ENCODE measurements at regions not wholly inside any gene's neighbourhood (a gene's known extent, or its start where the extent isn't known, plus 50 kb on each side); places are given as distances from the start of the nearest gene placed in this dataset.

DNA sequence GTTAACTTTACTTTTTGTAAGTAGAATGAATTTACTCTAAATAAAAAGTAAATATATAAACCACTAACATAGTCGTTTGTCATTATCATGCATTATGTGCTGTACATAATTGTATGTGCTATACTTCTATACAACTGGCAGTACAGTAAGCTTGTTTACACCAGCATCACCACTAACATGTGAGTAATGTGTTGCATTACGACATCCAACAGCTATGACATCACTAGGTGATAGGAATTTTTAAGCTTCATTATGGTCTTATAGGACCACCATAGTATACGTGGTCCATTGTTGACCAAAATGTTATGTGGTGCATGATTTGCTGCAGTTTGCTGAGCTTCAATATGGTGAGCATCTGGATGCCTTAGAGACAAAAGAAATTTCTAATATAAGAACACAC, 819.1 kb upstream of the GRAMD2B start:
- TF ChIP-seq, protein P1, sequence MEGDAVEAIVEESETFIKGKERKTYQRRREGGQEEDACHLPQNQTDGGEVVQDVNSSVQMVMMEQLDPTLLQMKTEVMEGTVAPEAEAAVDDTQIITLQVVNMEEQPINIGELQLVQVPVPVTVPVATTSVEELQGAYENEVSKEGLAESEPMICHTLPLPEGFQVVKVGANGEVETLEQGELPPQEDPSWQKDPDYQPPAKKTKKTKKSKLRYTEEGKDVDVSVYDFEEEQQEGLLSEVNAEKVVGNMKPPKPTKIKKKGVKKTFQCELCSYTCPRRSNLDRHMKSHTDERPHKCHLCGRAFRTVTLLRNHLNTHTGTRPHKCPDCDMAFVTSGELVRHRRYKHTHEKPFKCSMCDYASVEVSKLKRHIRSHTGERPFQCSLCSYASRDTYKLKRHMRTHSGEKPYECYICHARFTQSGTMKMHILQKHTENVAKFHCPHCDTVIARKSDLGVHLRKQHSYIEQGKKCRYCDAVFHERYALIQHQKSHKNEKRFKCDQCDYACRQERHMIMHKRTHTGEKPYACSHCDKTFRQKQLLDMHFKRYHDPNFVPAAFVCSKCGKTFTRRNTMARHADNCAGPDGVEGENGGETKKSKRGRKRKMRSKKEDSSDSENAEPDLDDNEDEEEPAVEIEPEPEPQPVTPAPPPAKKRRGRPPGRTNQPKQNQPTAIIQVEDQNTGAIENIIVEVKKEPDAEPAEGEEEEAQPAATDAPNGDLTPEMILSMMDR (IDR thresholded peaks at IDR 0.05): no peak
- no peak for ATAC-seq (ENCODE audit: low FRiP score)
- DNase-seq (ENCODE audit: low spot score): no peak

DNA sequence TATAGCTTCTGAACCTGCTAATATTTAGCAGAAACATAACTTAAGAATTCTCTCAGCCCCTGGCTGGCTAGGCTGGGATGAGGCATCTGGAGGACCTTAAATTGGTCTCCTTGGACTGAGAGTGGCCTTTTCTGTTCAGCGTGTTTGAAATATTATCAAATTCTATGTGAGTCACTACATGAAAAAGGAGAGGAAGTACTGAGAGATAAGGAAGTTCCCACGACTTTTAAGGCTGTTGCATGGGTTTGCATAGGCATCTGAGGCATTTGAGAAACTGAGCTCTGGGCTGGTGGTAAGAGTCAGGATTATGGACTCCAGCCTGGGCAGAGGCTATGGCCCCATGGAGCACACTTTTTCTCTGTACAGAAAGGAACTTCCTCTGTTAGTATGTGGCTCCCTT, 816.2 kb upstream of the GRAMD2B start:
- ATAC-seq (ENCODE audit: low FRiP score) (no peak), DNase-seq (ENCODE audit: low spot score) (no peak)
- TF ChIP-seq, protein P1 (IDR thresholded peaks at IDR 0.05): no peak

DNA sequence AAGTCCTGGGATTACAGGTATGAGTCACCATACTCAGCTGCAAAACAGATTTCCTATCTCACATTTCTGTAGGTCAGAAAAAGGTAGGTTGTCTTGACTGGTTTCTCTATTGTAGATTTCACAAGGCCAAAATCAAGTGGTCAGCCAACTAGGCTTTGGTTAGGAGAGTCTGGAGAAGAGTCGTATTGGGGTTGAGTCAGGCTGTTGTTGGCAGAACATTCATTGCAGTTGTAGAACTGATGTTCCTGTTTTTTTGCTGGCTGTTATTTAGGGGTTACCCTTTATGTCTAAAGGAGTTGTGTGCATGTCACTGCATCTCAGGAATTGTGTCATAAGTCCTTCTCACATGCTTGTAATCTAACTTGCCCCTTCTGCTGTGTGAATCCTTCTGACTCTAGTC, 814.2 kb upstream of the GRAMD2B start:
- ATAC-seq (ENCODE audit: low FRiP score): no peak
- no peak for DNase-seq (ENCODE audit: low spot score)
- TF ChIP-seq, protein P1 (IDR thresholded peaks at IDR 0.05): no peak

DNA sequence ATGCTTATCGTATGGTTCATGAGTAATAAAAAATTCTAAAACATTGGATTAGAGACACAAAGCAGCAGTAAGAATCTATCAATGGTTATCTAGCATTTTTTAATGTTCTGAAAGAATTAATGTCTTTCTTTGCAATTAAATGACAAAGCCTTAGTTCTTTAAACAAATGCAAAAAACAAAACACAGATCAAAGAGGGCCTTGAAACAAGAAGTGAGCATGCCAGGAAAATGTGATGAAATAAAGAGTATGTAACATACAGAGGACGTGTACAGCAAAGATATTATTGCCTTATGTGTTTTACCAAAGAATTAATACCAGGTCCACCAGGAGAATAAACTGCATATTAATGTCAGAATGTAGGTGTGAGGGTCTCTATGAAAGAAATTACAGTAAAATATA, 812.3 kb upstream of the GRAMD2B start:
- DNase-seq (ENCODE audit: low spot score) (no peak), ATAC-seq (ENCODE audit: low FRiP score) (no peak)
- TF ChIP-seq, protein P1 (IDR thresholded peaks at IDR 0.05): no peak

DNA sequence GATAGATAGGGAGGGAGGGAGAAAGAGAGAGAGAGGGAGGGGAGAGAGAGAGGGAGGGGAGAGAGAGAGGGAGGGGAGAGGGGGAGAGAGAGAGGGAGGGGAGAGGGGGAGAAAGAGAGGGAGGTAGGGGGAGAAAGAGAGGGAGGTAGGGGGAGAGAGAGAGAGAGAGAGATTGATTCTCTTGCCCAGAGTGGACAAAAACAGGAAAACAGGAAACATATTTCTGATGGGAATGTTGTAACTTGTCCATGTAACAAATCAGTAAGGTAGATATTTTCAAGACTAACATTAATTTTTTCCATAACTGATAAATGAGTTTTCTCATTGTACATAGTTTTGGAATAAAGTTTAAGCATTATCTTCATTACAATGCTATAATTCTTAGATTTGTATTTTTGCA, 811.7 kb upstream of the GRAMD2B start:
- TF ChIP-seq, protein P1 (IDR thresholded peaks at IDR 0.05): no peak
- no peak for ATAC-seq (ENCODE audit: low FRiP score)
- no peak for DNase-seq (ENCODE audit: low spot score)

DNA sequence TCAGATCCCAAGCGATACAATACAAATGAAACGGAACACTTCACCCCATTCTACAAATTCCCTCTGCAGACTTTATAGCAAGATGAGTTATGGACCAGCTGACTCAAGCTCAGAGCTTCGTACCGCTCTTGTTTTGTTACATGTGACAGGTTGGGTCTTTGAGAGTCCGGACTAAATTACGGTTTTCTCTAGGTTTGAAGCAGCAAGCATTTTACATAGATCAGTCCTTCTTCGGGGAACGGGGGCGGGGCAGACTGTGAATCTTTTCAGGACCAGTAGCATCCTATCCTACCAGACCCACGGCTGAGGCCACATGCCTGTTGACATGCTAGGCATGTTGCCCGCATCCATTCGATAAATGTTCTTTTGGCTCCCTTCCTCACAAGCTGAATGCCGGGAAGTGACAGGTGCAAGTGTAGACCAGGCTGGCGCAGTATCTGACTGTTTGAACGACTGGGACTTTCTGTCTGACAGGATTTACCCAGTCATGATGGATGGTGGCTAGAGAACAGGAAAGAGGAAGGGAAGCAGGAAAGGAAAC, 811.0 kb upstream of the GRAMD2B start:
- DNase-seq (ENCODE audit: low spot score) (no peak), ATAC-seq (ENCODE audit: low FRiP score) (no peak)
- TF ChIP-seq, protein P1 (IDR thresholded peaks at IDR 0.05): no peak

DNA sequence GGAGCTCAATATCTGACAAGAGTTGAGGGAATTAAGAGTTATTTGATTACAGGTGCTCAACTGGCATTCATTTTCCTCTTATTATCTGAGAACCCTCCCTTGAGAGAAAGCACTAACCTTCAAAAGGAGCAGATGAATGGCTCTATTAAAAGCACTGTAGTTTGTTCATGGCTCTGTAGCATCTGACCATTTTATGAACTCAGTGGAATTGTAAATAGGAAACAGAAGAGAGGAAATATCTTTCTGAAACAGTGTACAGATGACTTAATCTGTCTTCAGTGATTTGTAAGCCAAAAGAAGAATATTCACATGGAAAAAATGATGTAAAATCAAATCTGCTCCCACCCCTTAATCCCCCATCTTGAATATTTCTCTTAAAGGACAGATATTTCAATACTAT, 810.4 kb upstream of the GRAMD2B start:
- ATAC-seq (ENCODE audit: low FRiP score): no peak
- TF ChIP-seq, protein P1 (IDR thresholded peaks at IDR 0.05): no peak
- no peak for DNase-seq (ENCODE audit: low spot score)

Measured in omental fat pad (tissue), 3 donors.